Gastrocnemius medialis (tissue), 4 donors: ENCODE measurements at regions not wholly inside any gene's neighbourhood (a gene's known extent, or its start where the extent isn't known, plus 50 kb on each side); places are given as distances from the start of the nearest gene placed in this dataset.

Source experiments
- CTCF ChIP-seq, 5 experiments: fragments of 450-650 bp in 3 of 5; fragments of 200-600 bp in 2 of 5; sonication (generic) in 2 of 5; IDR thresholded peaks in 4 of 5; conservative IDR thresholded peaks in 1 of 5; 1 replicate in 4 of 5; 2 replicates in 1 of 5; pipeline ENCODE4 v1.5.1; 2016 to 2019; ENCODE audit warnings: antibody characterized with exemption in 5 of 5, mild to moderate bottlenecking in 3 of 5, moderate library complexity in 3 of 5
- POLR2A ChIP-seq, 2 donors: fragments of 450-650 bp; IDR thresholded peaks; one replicate each; pipeline ENCODE4 v1.6.1; 2017; ENCODE audit warnings: antibody characterized with exemption in 2 of 2, mild to moderate bottlenecking in 2 of 2, moderate library complexity in 2 of 2

GRCh38 chr3:146325170-146325569 lies 74.3 kb upstream of the PLSCR4 start:
- TF ChIP-seq CTCF (IDR thresholded peaks at IDR 0.05 in 4 of 5, conservative IDR thresholded peaks at IDR 0.05 in 1 of 5), result no peak
- TF ChIP-seq POLR2A (IDR thresholded peaks at IDR 0.05), result no peak
